ENCODE measurements at regions not wholly inside any gene's neighbourhood (a gene's known extent, or its start where the extent isn't known, plus 50 kb on each side); places are given as distances from the start of the nearest gene placed in this dataset.

DNA sequence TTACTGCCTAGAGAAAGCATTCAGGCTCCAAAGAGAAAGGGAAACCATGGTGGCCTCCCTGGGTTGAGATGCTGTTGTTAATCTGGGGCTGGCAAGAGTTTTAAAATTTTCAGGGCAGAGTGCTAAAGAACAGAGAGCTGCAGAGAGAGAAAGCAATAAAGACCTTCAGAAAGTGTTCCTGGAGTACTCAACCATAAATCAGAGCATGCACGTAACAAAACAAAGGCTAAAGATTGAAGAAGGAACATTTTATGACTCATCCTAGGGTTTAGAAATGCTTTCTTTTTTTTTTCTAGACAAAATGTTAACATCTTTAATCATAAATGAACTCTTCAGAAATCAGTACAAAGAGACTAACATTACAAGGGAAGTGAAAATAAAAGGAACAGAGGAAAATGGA lies 562.3 kb upstream of the NDST4 start:
- TF ChIP-seq, protein P1, sequence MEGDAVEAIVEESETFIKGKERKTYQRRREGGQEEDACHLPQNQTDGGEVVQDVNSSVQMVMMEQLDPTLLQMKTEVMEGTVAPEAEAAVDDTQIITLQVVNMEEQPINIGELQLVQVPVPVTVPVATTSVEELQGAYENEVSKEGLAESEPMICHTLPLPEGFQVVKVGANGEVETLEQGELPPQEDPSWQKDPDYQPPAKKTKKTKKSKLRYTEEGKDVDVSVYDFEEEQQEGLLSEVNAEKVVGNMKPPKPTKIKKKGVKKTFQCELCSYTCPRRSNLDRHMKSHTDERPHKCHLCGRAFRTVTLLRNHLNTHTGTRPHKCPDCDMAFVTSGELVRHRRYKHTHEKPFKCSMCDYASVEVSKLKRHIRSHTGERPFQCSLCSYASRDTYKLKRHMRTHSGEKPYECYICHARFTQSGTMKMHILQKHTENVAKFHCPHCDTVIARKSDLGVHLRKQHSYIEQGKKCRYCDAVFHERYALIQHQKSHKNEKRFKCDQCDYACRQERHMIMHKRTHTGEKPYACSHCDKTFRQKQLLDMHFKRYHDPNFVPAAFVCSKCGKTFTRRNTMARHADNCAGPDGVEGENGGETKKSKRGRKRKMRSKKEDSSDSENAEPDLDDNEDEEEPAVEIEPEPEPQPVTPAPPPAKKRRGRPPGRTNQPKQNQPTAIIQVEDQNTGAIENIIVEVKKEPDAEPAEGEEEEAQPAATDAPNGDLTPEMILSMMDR (conservative IDR thresholded peaks at IDR 0.05; ENCODE audit: low read length) = no peak
- no peak for TF ChIP-seq EZH2phosphoT487 (IDR thresholded peaks at IDR 0.05; ENCODE audit: borderline replicate concordance)
